HEK293 (cell line): ENCODE measurements at regions not wholly inside any gene's neighbourhood (a gene's known extent, or its start where the extent isn't known, plus 50 kb on each side); places are given as distances from the start of the nearest gene placed in this dataset.
"Not testable (repeated sequence)": the region's sequence is repeated elsewhere in the genome, so short reads cannot be mapped to it uniquely, and the experiment has no call there.

Experiments used
- CTCF ChIA-PET: fragments of 350-600 bp; formaldehyde crosslinking; extraction: SDS; loops from one replicate; lab custom pipeline; 2021; ENCODE audit warnings: antibody characterized with exemption; lab: Yijun Ruan, JAX
- POLR2A ChIA-PET: fragments of 300-600 bp; formaldehyde crosslinking; extraction: SDS; loops from one replicate; lab custom pipeline; 2020; ENCODE audit warnings: antibody characterized with exemption, inconsistent platforms; lab: Yijun Ruan, JAX
- H3K27ac ChIP-seq: fragments of 200-500 bp; sonication (Bioruptor generic); 2 replicates; pipeline ENCODE4 v1.5.1; 2014; ENCODE audit warnings: low read depth, low read length, control low read depth, inconsistent platforms; ENCODE audit errors: extremely low read depth
- H3K36me3 ChIP-seq, 2 experiments: fragments of 200-500 bp in 1 of 2; sonication (Bioruptor generic) in 1 of 2; 1 replicate in 1 of 2; 2 replicates in 1 of 2; pipeline ENCODE4 v1.5.1; 2014 to 2017; ENCODE audit warnings: inconsistent platforms in 2 of 2, low read length in 2 of 2; ENCODE audit not compliant: control insufficient read depth in 2 of 2, insufficient read depth in 1 of 2
- H3K4me1 ChIP-seq: fragments of 200-500 bp; sonication (Bioruptor generic); 2 replicates; pipeline ENCODE4 v1.5.1; 2014; ENCODE audit warnings: mild to moderate bottlenecking, low read length, inconsistent platforms; ENCODE audit not compliant: control insufficient read depth, insufficient read depth
- H3K4me3 ChIP-seq: 2 replicates; pipeline ENCODE4 v1.5.1; 2011; ENCODE audit warnings: low read depth, mild to moderate bottlenecking, control low read depth, low read length, moderate library complexity
- H3K9me3 ChIP-seq: fragments of 200-500 bp; sonication (Bioruptor generic); 2 replicates; pipeline ENCODE4 v1.5.1; 2014; ENCODE audit warnings: low read depth, low read length, inconsistent platforms; ENCODE audit not compliant: control insufficient read depth, insufficient read depth
- ATF2 ChIP-seq: fragments of 450-650 bp; formaldehyde crosslinking; IDR thresholded peaks from 2 replicates; pipeline ENCODE4 v1.5.1; 2016; ENCODE audit warnings: missing biosample characterization, missing genetic modification characterization, low read depth
- KLF10 ChIP-seq: fragments of 450-650 bp; IDR thresholded peaks from 2 replicates; pipeline ENCODE4 v1.5.1; 2018; ENCODE audit warnings: missing biosample characterization, mild to moderate bottlenecking, missing genetic modification characterization
- PRDM2 ChIP-seq: fragments of 450-650 bp; formaldehyde crosslinking; IDR thresholded peaks from 2 replicates; pipeline ENCODE4 v1.5.1; 2016; ENCODE audit warnings: missing biosample characterization, missing genetic modification characterization, borderline replicate concordance
- TSHZ1 ChIP-seq: fragments of 450-650 bp; formaldehyde crosslinking; IDR thresholded peaks from 2 replicates; pipeline ENCODE4 v1.5.1; 2016; ENCODE audit warnings: missing biosample characterization, missing genetic modification characterization, borderline replicate concordance
- ZBTB21 ChIP-seq: fragments of 450-650 bp; formaldehyde crosslinking; IDR thresholded peaks from 2 replicates; pipeline ENCODE4 v1.5.1; 2017; ENCODE audit warnings: missing biosample characterization, missing genetic modification characterization
- ZNF121 ChIP-seq: fragments of 450-650 bp; formaldehyde crosslinking; IDR thresholded peaks from 2 replicates; pipeline ENCODE4 v1.5.1; 2016; ENCODE audit warnings: missing biosample characterization, missing genetic modification characterization
- ZNF132 ChIP-seq: fragments of 450-650 bp; formaldehyde crosslinking; IDR thresholded peaks from 2 replicates; pipeline ENCODE4 v1.5.1; 2017; ENCODE audit warnings: missing biosample characterization, missing genetic modification characterization, borderline replicate concordance
- ZNF324 ChIP-seq: fragments of 450-650 bp; formaldehyde crosslinking; IDR thresholded peaks from 2 replicates; pipeline ENCODE4 v1.5.1; 2016; ENCODE audit warnings: missing biosample characterization, missing genetic modification characterization
- ZNF473 ChIP-seq: fragments of 450-650 bp; formaldehyde crosslinking; IDR thresholded peaks from 2 replicates; pipeline ENCODE4 v1.5.1; 2017; ENCODE audit warnings: missing biosample characterization, missing genetic modification characterization
- ZNF529 ChIP-seq: fragments of 450-650 bp; formaldehyde crosslinking; IDR thresholded peaks from 2 replicates; pipeline ENCODE4 v1.5.1; 2017; ENCODE audit warnings: missing genetic modification characterization, missing biosample characterization; ENCODE audit not compliant: insufficient replicate concordance
- ZNF561 ChIP-seq: fragments of 450-650 bp; IDR thresholded peaks from 2 replicates; pipeline ENCODE4 v1.5.1; 2018; ENCODE audit warnings: missing biosample characterization, missing genetic modification characterization, borderline replicate concordance
- ZNF596 ChIP-seq: fragments of 450-650 bp; IDR thresholded peaks from 2 replicates; pipeline ENCODE4 v1.5.0; 2018; ENCODE audit warnings: missing biosample characterization, mild to moderate bottlenecking, missing genetic modification characterization, moderate library complexity
- ZNF660 ChIP-seq: fragments of 450-650 bp; IDR thresholded peaks from 2 replicates; pipeline ENCODE4 v1.5.1; 2018; ENCODE audit warnings: missing biosample characterization, mild to moderate bottlenecking, missing genetic modification characterization
- ZNF843 ChIP-seq: fragments of 450-650 bp; formaldehyde crosslinking; IDR thresholded peaks from 2 replicates; pipeline ENCODE4 v1.5.1; 2016; ENCODE audit warnings: missing biosample characterization, missing genetic modification characterization
- ZSCAN4 ChIP-seq: fragments of 450-650 bp; formaldehyde crosslinking; IDR thresholded peaks from 2 replicates; pipeline ENCODE4 v1.5.1; 2017; ENCODE audit warnings: missing biosample characterization, missing genetic modification characterization

GRCh38 chr1:172941945-172942344, 108.8 kb downstream of the TNFSF18 start:
- H3K4me1 ChIP-seq = no peaks in the 10 kb centered on the region
- TF ChIP-seq ZNF121 (tag by site-specific recombination) (no peak), ZNF473 (tag by site-specific recombination) (no peak), TSHZ1 (no peak), ZSCAN4 (tag by site-specific recombination) (no peak), ZNF529 (tag by site-specific recombination) (no peak), ZNF561 (tag by site-specific recombination) (no peak), KLF10 (tag by site-specific recombination) (no peak), ZNF132 (tag by site-specific recombination) (no peak), ZNF596 (tag by site-specific recombination) (no peak), PRDM2 (no peak), ATF2 (no peak), ZBTB21 (tag by site-specific recombination) (no peak), ZNF843 (no peak), ZNF324 (tag by site-specific recombination) (no peak), ZNF660 (no peak)
- TF ChIP-seq, all 188 proteins: peak for 0
- CTCF ChIA-PET = no interaction called here
- Histone ChIP-seq H3K4me3 (no peak overlapping the region), H3K27ac (no peak overlapping the region), H3K9me3 (no peaks in the 10 kb centered on the region), H3K36me3 (no peaks in the 10 kb centered on the region)
- POLR2A ChIA-PET = no interaction called here

- H3K4me1 ChIP-seq, H3K9me3 ChIP-seq, CTCF ChIA-PET, H3K27ac ChIP-seq, POLR2A ChIA-PET, H3K4me3 ChIP-seq, H3K36me3 ChIP-seq: not testable (repeated sequence)
These were observed 107.6 kb downstream of the TNFSF18 start for GRCh38 chr1:172943138-172943537.
